ENCODE measurements at regions not wholly inside any gene's neighbourhood (a gene's known extent, or its start where the extent isn't known, plus 50 kb on each side); places are given as distances from the start of the nearest gene placed in this dataset.

DNA sequence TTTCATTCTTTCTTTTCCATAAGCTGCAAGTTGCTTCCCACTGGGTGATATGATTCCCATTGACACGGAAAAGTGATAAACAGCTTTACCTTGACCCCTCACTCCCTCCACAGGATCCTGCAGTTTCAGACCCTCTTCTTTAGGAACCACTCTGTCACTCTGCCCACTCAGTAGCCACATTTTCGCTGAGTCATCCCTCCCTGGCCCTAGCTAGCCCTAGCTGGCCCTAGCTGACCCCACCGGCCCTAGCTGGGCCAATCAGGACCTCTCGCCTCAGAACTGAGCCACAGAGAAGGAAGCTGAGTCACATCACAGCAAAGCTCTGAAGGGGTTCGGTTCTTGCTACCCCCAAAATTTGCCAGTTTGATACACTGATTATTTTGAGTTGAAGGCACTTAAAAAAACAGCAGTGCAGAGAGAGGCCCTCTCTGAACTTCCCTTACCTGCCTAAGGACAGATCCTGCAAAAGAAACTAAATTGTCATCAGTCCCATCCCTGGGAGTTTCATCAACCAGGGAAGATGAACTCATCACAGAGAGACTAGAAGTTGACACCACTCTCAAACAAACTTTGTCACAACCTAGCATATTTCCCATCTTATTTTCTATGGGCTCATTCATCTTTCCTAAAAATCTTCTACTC lies 233.5 kb upstream of the PROK2 start:
- Histone ChIP-seq H3K9me3 (no peaks in the 10 kb centered on the region), H3K4me1 (peaks cover 8% of the 10 kb centered on the region; the same call in 1 of the 2 replicates), H3K27me3 (no peaks in the 10 kb centered on the region), H3K36me3 (no peaks in the 10 kb centered on the region), H3K4me3 (ENCODE audit: low read depth, low read length) (no peak overlapping the region)
- no peak for TF ChIP-seq CTCF (IDR thresholded peaks at IDR 0.05; ENCODE audit: low read depth, low read length)
- no peak for DNase-seq

DNA sequence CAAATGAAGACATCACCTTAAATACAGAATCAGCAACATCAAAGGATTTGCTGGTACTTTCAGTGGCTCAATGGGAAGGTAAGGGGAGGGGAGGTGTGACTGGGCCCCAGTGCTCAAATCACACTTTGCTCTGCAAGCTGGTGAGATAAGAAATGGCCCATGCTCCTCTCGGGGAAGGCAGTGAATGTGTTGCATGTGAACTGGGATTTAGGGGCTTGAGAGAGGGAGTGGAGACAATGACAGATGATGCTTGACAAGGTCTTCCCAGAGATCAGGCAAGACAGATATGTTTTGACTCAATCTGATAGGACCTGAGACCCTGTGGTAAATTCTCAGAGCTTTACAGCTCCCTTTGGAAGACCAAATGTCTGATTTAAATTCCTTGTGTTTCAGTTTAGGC lies 233.0 kb upstream of the PROK2 start:
- H3K36me3 ChIP-seq, result no peaks in the 10 kb centered on the region
- no peak overlapping the region for H3K4me3 ChIP-seq (ENCODE audit: low read depth, low read length)
- no peak for TF ChIP-seq CTCF (IDR thresholded peaks at IDR 0.05; ENCODE audit: low read depth, low read length)
- DNase-seq, result no peak
- no peaks in the 10 kb centered on the region for H3K27me3 ChIP-seq
- H3K9me3 ChIP-seq, result no peaks in the 10 kb centered on the region
- peaks cover 8% of the 10 kb centered on the region; the same call in 1 of the 2 replicates for H3K4me1 ChIP-seq

DNA sequence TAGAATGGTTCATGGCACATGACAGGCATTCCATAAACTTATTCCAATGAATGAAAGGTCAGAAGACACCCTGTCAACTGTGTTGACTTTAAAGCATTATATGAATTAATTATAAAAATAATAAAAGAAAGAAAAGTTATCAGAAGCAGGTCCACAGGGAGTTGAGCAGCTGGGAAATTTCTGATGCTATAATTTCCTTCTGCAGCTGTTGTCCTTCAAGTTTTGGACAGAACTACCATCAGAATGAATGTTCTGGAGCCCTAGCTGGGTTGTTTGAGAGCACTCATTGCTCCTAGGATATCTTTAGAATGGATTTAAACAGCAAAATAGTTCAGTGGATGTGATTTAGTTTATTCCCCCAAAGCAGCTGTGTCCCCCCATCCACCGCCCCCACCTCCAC lies 232.4 kb upstream of the PROK2 start:
- Histone ChIP-seq H3K9me3 (no peaks in the 10 kb centered on the region), H3K4me1 (peaks cover 8% of the 10 kb centered on the region; the same call in 1 of the 2 replicates), H3K4me3 (ENCODE audit: low read depth, low read length) (no peak overlapping the region), H3K36me3 (no peaks in the 10 kb centered on the region), H3K27me3 (no peaks in the 10 kb centered on the region)
- no peak for TF ChIP-seq CTCF (IDR thresholded peaks at IDR 0.05; ENCODE audit: low read depth, low read length)
- no peak for DNase-seq

DNA sequence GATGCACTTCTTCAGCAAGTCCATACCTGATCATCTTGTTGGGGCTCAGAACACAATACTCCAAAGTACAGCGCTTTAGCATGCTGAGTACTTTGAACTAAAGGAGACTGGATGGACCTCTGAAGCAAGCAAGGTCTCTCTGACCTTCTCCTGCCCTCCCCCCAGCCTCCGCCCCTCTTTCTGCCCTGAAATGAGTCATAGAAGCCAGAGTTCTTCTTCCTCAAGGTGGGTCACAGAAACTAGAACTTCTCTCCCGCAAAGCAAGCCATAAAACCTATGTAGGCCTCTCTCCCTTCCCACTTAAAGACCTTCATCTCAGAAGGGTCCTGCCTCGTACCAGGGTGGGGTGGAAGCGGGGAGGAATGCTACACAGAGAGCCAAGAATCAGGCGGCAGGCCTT lies 230.5 kb upstream of the PROK2 start:
- no peaks in the 10 kb centered on the region for H3K27me3 ChIP-seq
- peaks cover 8% of the 10 kb centered on the region; the same call in 1 of the 2 replicates for H3K4me1 ChIP-seq
- no peaks in the 10 kb centered on the region for H3K36me3 ChIP-seq
- no peak overlapping the region for H3K4me3 ChIP-seq (ENCODE audit: low read depth, low read length)
- TF ChIP-seq CTCF (IDR thresholded peaks at IDR 0.05; ENCODE audit: low read depth, low read length), result no peak
- DNase-seq, result no peak
- H3K9me3 ChIP-seq, result no peaks in the 10 kb centered on the region

GRCh38 chr3:72013084-72013483 lies 228.1 kb upstream of the PROK2 start:
- no peak for DNase-seq
- no peaks in the 10 kb centered on the region for H3K27me3 ChIP-seq
- H3K36me3 ChIP-seq, result no peaks in the 10 kb centered on the region
- H3K4me3 ChIP-seq (ENCODE audit: low read depth, low read length), result no peak overlapping the region
- H3K4me1 ChIP-seq, result peaks cover 4% of the 10 kb centered on the region; the same call in 1 of the 2 replicates
- TF ChIP-seq CTCF (IDR thresholded peaks at IDR 0.05; ENCODE audit: low read depth, low read length), result no peak
- no peaks in the 10 kb centered on the region for H3K9me3 ChIP-seq

DNA sequence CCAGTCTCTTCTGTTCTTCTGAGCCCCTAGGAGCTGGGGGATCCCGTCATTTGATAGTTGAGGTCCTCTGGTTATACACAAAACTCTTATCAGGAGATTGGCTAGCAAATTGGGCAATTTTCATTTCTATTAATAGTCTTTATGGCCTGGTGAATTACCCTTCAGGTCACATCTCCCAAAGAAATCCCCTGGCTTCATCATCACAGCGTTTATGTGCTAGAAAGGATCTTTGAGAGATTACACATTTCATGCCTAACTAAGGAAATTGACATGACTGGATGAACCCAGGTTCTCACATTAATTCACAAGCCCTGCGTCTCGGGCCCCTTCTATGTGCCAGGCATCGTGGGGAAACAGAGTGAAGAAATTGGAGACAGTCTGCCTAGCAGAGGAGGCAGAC lies 227.4 kb upstream of the PROK2 start:
- Histone ChIP-seq H3K36me3 (no peaks in the 10 kb centered on the region), H3K9me3 (no peaks in the 10 kb centered on the region), H3K4me1 (no peaks in the 10 kb centered on the region), H3K4me3 (ENCODE audit: low read depth, low read length) (no peak overlapping the region), H3K27me3 (no peaks in the 10 kb centered on the region)
- TF ChIP-seq CTCF (IDR thresholded peaks at IDR 0.05; ENCODE audit: low read depth, low read length), result no peak
- no peak for DNase-seq

Data from BE2C (cell line).